Small intestine (tissue), 7 donors: ENCODE measurements at regions not wholly inside any gene's neighbourhood (a gene's known extent, or its start where the extent isn't known, plus 50 kb on each side); places are given as distances from the start of the nearest gene placed in this dataset.

Source experiments
- DNase-seq, 2 donors: peaks; one replicate each; pipeline versions ENCODE4 v3.0.0 to v3.0.0-alpha.2; 2013
- FAIRE-seq: peaks from 2 replicates; lab custom pipeline; 2012; peaks lifted over from hg19 to GRCh38; lab: Jason Lieb, UNC
- H3K27ac ChIP-seq, 3 donors: one replicate each; pipeline ENCODE4 v1.5.1; 2013; ENCODE audit warnings: low read length in 2 of 3, mild to moderate bottlenecking in 2 of 3, control low read depth in 1 of 3, inconsistent platforms in 1 of 3, low read depth in 1 of 3, moderate library complexity in 1 of 3
- H3K27me3 ChIP-seq, 3 donors: one replicate each; pipeline ENCODE4 v1.6.1; 2013; ENCODE audit warnings: low read length in 3 of 3, inconsistent platforms in 1 of 3; ENCODE audit not compliant: control insufficient read depth in 3 of 3, insufficient read depth in 3 of 3
- H3K36me3 ChIP-seq, 3 donors: one replicate each; pipeline ENCODE4 v1.6.1; 2013; ENCODE audit warnings: low read length in 3 of 3, inconsistent platforms in 1 of 3, low read depth in 1 of 3, mild to moderate bottlenecking in 1 of 3, moderate library complexity in 1 of 3; ENCODE audit not compliant: control insufficient read depth in 3 of 3, insufficient read depth in 2 of 3
- H3K4me1 ChIP-seq, 3 donors: one replicate each; pipeline ENCODE4 v1.6.1; 2013; ENCODE audit warnings: low read length in 2 of 3, inconsistent platforms in 1 of 3, low read depth in 1 of 3, mild to moderate bottlenecking in 1 of 3, moderate library complexity in 1 of 3; ENCODE audit not compliant: control insufficient read depth in 3 of 3, insufficient read depth in 2 of 3
- H3K4me3 ChIP-seq, 3 donors: one replicate each; pipeline ENCODE4 v1.5.1; 2013; ENCODE audit warnings: low read length in 3 of 3, control low read depth in 1 of 3, inconsistent platforms in 1 of 3, low read depth in 1 of 3, mild to moderate bottlenecking in 1 of 3, moderate library complexity in 1 of 3
- H3K9me3 ChIP-seq, 2 donors: one replicate each; pipeline ENCODE4 v1.6.1; 2013; ENCODE audit warnings: low read depth in 1 of 2, low read length in 1 of 2; ENCODE audit not compliant: control insufficient read depth in 2 of 2, insufficient read depth in 1 of 2
- WGBS, 3 donors: extraction: QIAGEN DNeasy Blood & Tissue Kit; methylation state at CpG; one replicate each; pipeline ENCODE4 v1.1.7; 2013; 5-methylcytosine and 5-hydroxymethylcytosine counted together
- donor health status: healthy with polysubstance abuse.
- donor health status: control.
- donor health status: control.
- donor health status: Bipolar disorder and iron deficiency.
- donor health status: healthy.

- WGBS, 3 donors = 70 to 81% (median 76%) methylated on average over 8 of the region's 8 CpGs
- DNase-seq = no peak
- Histone ChIP-seq H3K27me3 (no peaks in the 10 kb centered on the region), H3K27ac (no peak overlapping the region), H3K4me3 (no peak overlapping the region), H3K9me3 (no peaks in the 10 kb centered on the region), H3K4me1 (no peaks in the 10 kb centered on the region), H3K36me3 (no peaks in the 10 kb centered on the region)
- no peak for FAIRE-seq
These were observed 791.2 kb upstream of the FAT3 start for GRCh38 chr11:91433284-91434010.

- H3K4me3 ChIP-seq = no peak overlapping the region
- no peaks in the 10 kb centered on the region for H3K36me3 ChIP-seq
- H3K27ac ChIP-seq = no peak overlapping the region
- no peaks in the 10 kb centered on the region for H3K27me3 ChIP-seq
- WGBS, 3 donors = 62 to 67% (median 66%) methylated on average over 3 of the region's 3 CpGs
- H3K9me3 ChIP-seq = no peaks in the 10 kb centered on the region
- no peaks in the 10 kb centered on the region for H3K4me1 ChIP-seq
- DNase-seq (no peak), FAIRE-seq (no peak)
These were observed 803.0 kb upstream of the FAT3 start for GRCh38 chr11:91421641-91422040.

GRCh38 chr11:91407842-91408241 is 816.8 kb upstream of the FAT3 start:
- FAIRE-seq = no peak
- H3K36me3 ChIP-seq = no peaks in the 10 kb centered on the region
- DNase-seq = no peak
- no peak overlapping the region for H3K27ac ChIP-seq
- no peaks in the 10 kb centered on the region for H3K4me1 ChIP-seq
- no peaks in the 10 kb centered on the region for H3K27me3 ChIP-seq
- no peak overlapping the region for H3K4me3 ChIP-seq
- peaks cover 0 to 8% of the 10 kb centered on the region in 2 donors for H3K9me3 ChIP-seq

- Histone ChIP-seq H3K4me1 (no peaks in the 10 kb centered on the region), H3K4me3 (no peak overlapping the region), H3K27ac (no peak overlapping the region), H3K36me3 (no peaks in the 10 kb centered on the region), H3K9me3 (peaks cover 0 to 6% of the 10 kb centered on the region in 2 donors), H3K27me3 (no peaks in the 10 kb centered on the region)
- FAIRE-seq (no peak), DNase-seq (no peak)
- WGBS, 3 donors = 78 to 96% (median 90%) methylated on average over 2 of the region's 2 CpGs
These were observed 818.6 kb upstream of the FAT3 start for GRCh38 chr11:91406009-91406408.

DNA sequence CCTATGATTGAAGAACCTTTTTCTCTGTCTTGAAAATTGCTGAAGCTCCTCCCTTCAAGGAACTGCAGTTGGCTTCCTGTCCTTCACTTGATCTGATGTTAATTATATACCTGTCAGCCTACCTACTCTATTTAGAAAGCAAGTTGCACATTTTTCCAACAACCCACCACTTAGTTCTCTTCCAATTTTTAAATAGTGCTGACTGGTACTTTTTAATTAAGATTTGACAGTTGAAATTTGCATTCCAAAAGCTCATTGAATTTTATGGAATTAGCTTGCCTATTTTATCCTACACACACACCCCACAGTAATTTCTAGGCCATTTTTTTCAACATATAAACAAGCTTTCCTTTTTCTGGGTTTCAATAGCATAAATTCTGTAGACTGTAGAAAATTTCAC is 820.3 kb upstream of the FAT3 start:
- H3K36me3 ChIP-seq = no peaks in the 10 kb centered on the region
- no peak for DNase-seq
- no peak for FAIRE-seq
- H3K27me3 ChIP-seq = no peaks in the 10 kb centered on the region
- no peaks in the 10 kb centered on the region for H3K4me1 ChIP-seq
- no peak overlapping the region for H3K4me3 ChIP-seq
- no peak overlapping the region for H3K27ac ChIP-seq
- peaks cover 0 to 6% of the 10 kb centered on the region in 2 donors for H3K9me3 ChIP-seq

GRCh38 chr11:91397134-91397468 is 827.5 kb upstream of the FAT3 start:
- no peaks in the 10 kb centered on the region for H3K4me1 ChIP-seq
- H3K27me3 ChIP-seq = no peaks in the 10 kb centered on the region
- H3K9me3 ChIP-seq = no peaks in the 10 kb centered on the region
- H3K27ac ChIP-seq = no peak overlapping the region
- no peak for DNase-seq
- WGBS, 3 donors = 13 to 47% (median 33%) methylated on average over 2 of the region's 2 CpGs
- no peaks in the 10 kb centered on the region for H3K36me3 ChIP-seq
- no peak overlapping the region for H3K4me3 ChIP-seq
- no peak for FAIRE-seq

- FAIRE-seq (no peak), DNase-seq (peak; percentile 1 to 54)
- H3K4me3 ChIP-seq = no peak overlapping the region
- 25 to 57% (median 36%) methylated on average over 6 of the region's 6 CpGs for WGBS, 3 donors
- no peaks in the 10 kb centered on the region for H3K36me3 ChIP-seq
- no peak overlapping the region for H3K27ac ChIP-seq
- no peaks in the 10 kb centered on the region for H3K27me3 ChIP-seq
- no peaks in the 10 kb centered on the region for H3K9me3 ChIP-seq
- no peaks in the 10 kb centered on the region for H3K4me1 ChIP-seq
These were observed 828.1 kb upstream of the FAT3 start for GRCh38 chr11:91396236-91397133.

GRCh38 chr11:91394727-91395414 is 829.7 kb upstream of the FAT3 start:
- Histone ChIP-seq H3K36me3 (no peaks in the 10 kb centered on the region), H3K27me3 (no peaks in the 10 kb centered on the region), H3K4me1 (no peaks in the 10 kb centered on the region), H3K4me3 (no peak overlapping the region), H3K9me3 (no peaks in the 10 kb centered on the region), H3K27ac (no peak overlapping the region)
- 26 to 43% (median 29%) methylated on average over 5 of the region's 5 CpGs for WGBS, 3 donors
- no peak for DNase-seq
- FAIRE-seq = no peak
